Endothelial cell of umbilical vein (primary cell): ENCODE measurements at regions not wholly inside any gene's neighbourhood (a gene's known extent, or its start where the extent isn't known, plus 50 kb on each side); places are given as distances from the start of the nearest gene placed in this dataset.

Experiments used
- BruUV-seq: library from RNA; stranded (reverse); fragments of 400-500 nt; replicated peaks from 2 replicates; lab custom pipeline; 2021; lab: Mats Ljungman, UMichigan
- CTCF ChIA-PET: fragments of 300-600, 350-600 bp; sonication (Branson Sonifier 250); formaldehyde crosslinking; loops from one replicate; lab custom pipeline; 2021; ENCODE audit warnings: antibody characterized with exemption, inconsistent platforms; lab: Charles Lee
- POLR2A ChIA-PET: fragments of 300-600, 350-600 bp; sonication (Branson Sonifier 250); formaldehyde crosslinking; loops from one replicate; lab custom pipeline; 2021; ENCODE audit warnings: antibody characterized with exemption, inconsistent platforms; lab: Charles Lee
- DNase-seq: peaks from one replicate; pipeline ENCODE4 v3.0.0-alpha.2; 2011; ENCODE audit warnings: low read depth, low spot score
- FAIRE-seq: peaks from 2 replicates; lab custom pipeline; 2011; peaks lifted over from hg19 to GRCh38; lab: Jason Lieb, UNC
- H2AFZ ChIP-seq: 2 replicates; pipeline ENCODE4 v1.6.0; 2012; ENCODE audit warnings: low read depth, low read length, control low read depth, inconsistent platforms
- H3K27ac ChIP-seq: 2 replicates; pipeline ENCODE4 v1.5.1; 2011; ENCODE audit warnings: low read depth, mild to moderate bottlenecking, control low read depth, low read length, moderate library complexity; ENCODE audit not compliant: insufficient read depth
- H3K27me3 ChIP-seq, 2 experiments: 2 replicates each; pipeline versions ENCODE4 v1.6.0 to v1.6.1; 2011; ENCODE audit warnings: low read length in 2 of 2, mixed read lengths in 1 of 2; ENCODE audit not compliant: control insufficient read depth in 2 of 2, insufficient read depth in 2 of 2
- H3K36me3 ChIP-seq, 2 experiments: 2 replicates in 1 of 2; 3 replicates in 1 of 2; pipeline ENCODE4 v1.5.1; 2011; ENCODE audit warnings: low read length in 2 of 2, mild to moderate bottlenecking in 1 of 2, moderate library complexity in 1 of 2; ENCODE audit not compliant: control insufficient read depth in 2 of 2, insufficient read depth in 2 of 2; ENCODE audit errors: extremely low read depth in 1 of 2
- H3K4me1 ChIP-seq: 3 replicates; pipeline ENCODE4 v1.5.1; 2011; ENCODE audit warnings: mild to moderate bottlenecking, low read length; ENCODE audit not compliant: control insufficient read depth, insufficient read depth; ENCODE audit errors: extremely low read depth
- H3K4me2 ChIP-seq: 2 replicates; pipeline ENCODE4 v1.6.1; 2011; ENCODE audit warnings: low read length, control low read depth, mixed read lengths; ENCODE audit not compliant: insufficient read depth
- H3K4me3 ChIP-seq, 3 experiments: fragments of 200-600 bp in 1 of 3; sonication (generic), shearing (Covaris generic) in 1 of 3; replicated peaks in 1 of 3; 2 replicates each; pipeline ENCODE4 v1.5.1; 2011 to 2016; ENCODE audit warnings: control low read depth in 3 of 3, low read length in 3 of 3, mild to moderate bottlenecking in 2 of 3, inconsistent platforms in 1 of 3, low read depth in 1 of 3, moderate library complexity in 1 of 3; ENCODE audit not compliant: insufficient read depth in 1 of 3
- H3K79me2 ChIP-seq: 2 replicates; pipeline ENCODE4 v1.6.0; 2012; ENCODE audit warnings: low read length, inconsistent platforms; ENCODE audit not compliant: control insufficient read depth, insufficient read depth
- H3K9ac ChIP-seq: replicated peaks from 2 replicates; pipeline ENCODE3; 2011; ENCODE audit warnings: low read length, control low read depth; ENCODE audit not compliant: insufficient read depth; ENCODE audit errors: extremely low read depth
- H3K9me1 ChIP-seq: replicated peaks from 3 replicates; pipeline ENCODE4 v1.6.0; 2011; ENCODE audit warnings: mild to moderate bottlenecking, low read length; ENCODE audit not compliant: control insufficient read depth, insufficient read depth; ENCODE audit errors: extremely low read depth
- H3K9me3 ChIP-seq: replicated peaks from 2 replicates; pipeline ENCODE4 v1.5.1; 2012; ENCODE audit warnings: low read length, inconsistent platforms; ENCODE audit not compliant: control insufficient read depth, insufficient read depth
- H4K20me1 ChIP-seq: replicated peaks from 2 replicates; pipeline ENCODE3; 2011; ENCODE audit warnings: mild to moderate bottlenecking, low read length; ENCODE audit not compliant: control insufficient read depth, insufficient read depth; ENCODE audit errors: extremely low read depth
- CTCF ChIP-seq, 2 donors: IDR thresholded peaks; 1 replicate in 1 of 2; 2 replicates in 1 of 2; pipeline ENCODE4 v1.5.1; 2011; ENCODE audit warnings: low read length in 2 of 2, mild to moderate bottlenecking in 2 of 2, moderate library complexity in 2 of 2, control low read depth in 1 of 2, inconsistent platforms in 1 of 2, low read depth in 1 of 2; ENCODE audit not compliant: insufficient read depth in 1 of 2; ENCODE audit errors: extremely low read depth in 1 of 2
- EZH2 ChIP-seq: IDR thresholded peaks from 2 replicates; pipeline ENCODE4 v1.6.1; 2012; ENCODE audit warnings: borderline replicate concordance, low read depth, mild to moderate bottlenecking, moderate library complexity, low read length, inconsistent platforms; ENCODE audit not compliant: severe bottlenecking
- FOS ChIP-seq: IDR thresholded peaks from 2 replicates; pipeline ENCODE4 v1.6.1; 2011; ENCODE audit warnings: mild to moderate bottlenecking, low read length, moderate library complexity, borderline replicate concordance; ENCODE audit not compliant: insufficient read depth
- GATA2 ChIP-seq: IDR thresholded peaks from 2 replicates; pipeline ENCODE4 v1.7.0; 2011; ENCODE audit warnings: low read depth, mild to moderate bottlenecking, moderate library complexity, mixed read lengths, low read length; ENCODE audit not compliant: insufficient read length, insufficient read depth
- JUN ChIP-seq: IDR thresholded peaks from 2 replicates; pipeline ENCODE4 v1.6.1; 2011; ENCODE audit warnings: borderline replicate concordance, low read depth; ENCODE audit not compliant: insufficient read length, insufficient read depth
- MAX ChIP-seq: IDR thresholded peaks from 2 replicates; pipeline ENCODE4 v1.6.1; 2011; ENCODE audit not compliant: insufficient read depth, insufficient read length
- MYC ChIP-seq: IDR thresholded peaks from one replicate; pipeline ENCODE4 v1.6.1; 2011; ENCODE audit warnings: mild to moderate bottlenecking, low read depth, low read length
- POLR2A ChIP-seq: IDR thresholded peaks from 2 replicates; pipeline ENCODE4 v1.6.1; 2012; ENCODE audit warnings: low read depth, mild to moderate bottlenecking, control low read depth, low read length
- POLR2AphosphoS5 ChIP-seq: IDR thresholded peaks from 2 replicates; pipeline ENCODE4 v1.6.1; 2012; ENCODE audit warnings: low read depth, mild to moderate bottlenecking, control low read depth, low read length, moderate library complexity; ENCODE audit not compliant: insufficient read depth
- dilution Hi-C: fragments of 300-500 bp; cut with MboI; formaldehyde crosslinking; loops from one replicate; pipeline ENCODE4 v1.15.0; 2019; ENCODE audit warnings: low sequenced_read_pairs; ENCODE audit not compliant: extremely low pct_ligation_motif_present
- intact Hi-C: fragments of 100-400 bp; cut with micrococcal nuclease; formaldehyde crosslinking; loops from one replicate; pipeline ENCODE4 v1.10.0; 2022

GRCh38 chr4:15295421-15296162, 132.2 kb upstream of the C1QTNF7 start:
- Histone ChIP-seq H2AFZ (no peak overlapping the region), H3K9me3 (no peaks in the 10 kb centered on the region), H4K20me1 (no peaks in the 10 kb centered on the region), H3K27ac (no peak overlapping the region), H3K9me1 (no peaks in the 10 kb centered on the region), H3K4me2 (no peak overlapping the region), H3K27me3 (no peaks in the 10 kb centered on the region), H3K4me1 (no peaks in the 10 kb centered on the region), H3K4me3 (no peak overlapping the region), H3K9ac (no peak overlapping the region), H3K36me3 (no peaks in the 10 kb centered on the region), H3K79me2 (no peaks in the 10 kb centered on the region)
- no TSS peak for BruUV-seq
- ChIA-PET POLR2A (no interaction called here), CTCF (no interaction called here)
- intact Hi-C loops (no loop called here), dilution Hi-C loops (no loop called here)
- DNase-seq, result no peak
- FAIRE-seq, result no peak
- TF ChIP-seq EZH2 (no peak), POLR2AphosphoS5 (no peak), MYC (no peak), FOS (no peak), POLR2A (no peak), GATA2 (no peak), MAX (no peak), JUN (no peak), CTCF (IDR thresholded peaks at IDR 0.05; ENCODE audit: extremely low read depth in 1 of 2, insufficient read depth in 1 of 2, low read depth in 1 of 2, low read length in 2 of 2) (no peak)
